ENCODE measurements at regions not wholly inside any gene's neighbourhood (a gene's known extent, or its start where the extent isn't known, plus 50 kb on each side); places are given as distances from the start of the nearest gene placed in this dataset.

- TF ChIP-seq, protein P1, sequence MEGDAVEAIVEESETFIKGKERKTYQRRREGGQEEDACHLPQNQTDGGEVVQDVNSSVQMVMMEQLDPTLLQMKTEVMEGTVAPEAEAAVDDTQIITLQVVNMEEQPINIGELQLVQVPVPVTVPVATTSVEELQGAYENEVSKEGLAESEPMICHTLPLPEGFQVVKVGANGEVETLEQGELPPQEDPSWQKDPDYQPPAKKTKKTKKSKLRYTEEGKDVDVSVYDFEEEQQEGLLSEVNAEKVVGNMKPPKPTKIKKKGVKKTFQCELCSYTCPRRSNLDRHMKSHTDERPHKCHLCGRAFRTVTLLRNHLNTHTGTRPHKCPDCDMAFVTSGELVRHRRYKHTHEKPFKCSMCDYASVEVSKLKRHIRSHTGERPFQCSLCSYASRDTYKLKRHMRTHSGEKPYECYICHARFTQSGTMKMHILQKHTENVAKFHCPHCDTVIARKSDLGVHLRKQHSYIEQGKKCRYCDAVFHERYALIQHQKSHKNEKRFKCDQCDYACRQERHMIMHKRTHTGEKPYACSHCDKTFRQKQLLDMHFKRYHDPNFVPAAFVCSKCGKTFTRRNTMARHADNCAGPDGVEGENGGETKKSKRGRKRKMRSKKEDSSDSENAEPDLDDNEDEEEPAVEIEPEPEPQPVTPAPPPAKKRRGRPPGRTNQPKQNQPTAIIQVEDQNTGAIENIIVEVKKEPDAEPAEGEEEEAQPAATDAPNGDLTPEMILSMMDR (IDR thresholded peaks at IDR 0.05; ENCODE audit: low read length), result no peak
- TF ChIP-seq EZH2 (optimal IDR thresholded peaks at IDR 0.05; ENCODE audit: low read depth, low read length) (no peak), EZH2phosphoT487 (IDR thresholded peaks at IDR 0.05; ENCODE audit: low read length) (no peak)
- H3K4me2 ChIP-seq (ENCODE audit: low read depth, low read length), result no peak overlapping the region
- no peaks in the 10 kb centered on the region for H4K20me1 ChIP-seq (ENCODE audit: insufficient read depth, low read length)
- no peak for DNase-seq
- no peak overlapping the region for H3K9ac ChIP-seq (ENCODE audit: low read length)
- H3K9me2 ChIP-seq (replicated peaks; ENCODE audit: insufficient read depth, low read length), result no peaks in the 10 kb centered on the region
- no peaks in the 10 kb centered on the region for H3K9me3 ChIP-seq (replicated peaks; ENCODE audit: insufficient read depth, low read length)
- no peaks in the 10 kb centered on the region for H3K27me3 ChIP-seq (replicated peaks; ENCODE audit: insufficient read depth, low read length)
- H3K36me3 ChIP-seq (replicated peaks; ENCODE audit: insufficient read depth, low read length), result no peaks in the 10 kb centered on the region
- H3K4me3 ChIP-seq (ENCODE audit: low read length), result no peak overlapping the region
- no peak overlapping the region for H3K27ac ChIP-seq (ENCODE audit: low read length)
- H3K79me2 ChIP-seq (ENCODE audit: low read length), result no peaks in the 10 kb centered on the region
- H3K4me1 ChIP-seq (ENCODE audit: low read length), result peaks cover 33% of the 10 kb centered on the region
- peaks cover 17% of the 10 kb centered on the region for H3F3A ChIP-seq (ENCODE audit: insufficient read depth, low read length)
- H2AFZ ChIP-seq (ENCODE audit: low read length), result no peak overlapping the region
Measured at GRCh38 chr5:143638654-143639053, 173.3 kb upstream of the HMHB1 start.

DNA sequence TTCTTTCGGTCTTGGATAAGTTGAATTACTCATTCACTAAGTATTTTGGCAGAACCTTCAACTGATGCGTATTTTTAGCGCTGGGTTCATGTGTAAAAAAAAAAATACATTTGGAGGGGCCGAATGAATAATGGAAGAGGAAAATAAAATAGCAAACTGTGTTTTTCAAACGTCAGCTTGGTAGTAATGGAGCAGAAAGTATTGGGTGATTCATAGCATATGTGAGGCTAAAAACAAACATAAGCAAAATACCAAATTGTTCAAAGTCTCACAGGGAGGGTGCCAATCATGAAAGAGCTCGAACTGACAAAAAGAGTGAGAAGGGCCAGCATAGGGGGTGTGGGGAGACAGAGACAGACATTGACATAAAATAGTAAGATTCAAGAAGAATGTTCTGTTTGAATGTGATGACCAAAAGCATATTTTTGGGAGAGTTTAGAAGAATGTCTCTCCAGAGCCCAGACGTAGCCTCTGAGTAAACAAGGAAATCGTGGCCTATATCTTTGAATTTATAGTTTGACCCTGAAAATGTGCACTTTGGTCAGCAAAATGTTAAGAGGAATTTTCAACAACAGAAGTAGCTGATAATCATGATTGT lies 174.9 kb upstream of the HMHB1 start:
- H3K4me1 ChIP-seq (ENCODE audit: low read length), result peaks cover 17% of the 10 kb centered on the region
- H2AFZ ChIP-seq (ENCODE audit: low read length), result no peak overlapping the region
- H3K36me3 ChIP-seq (replicated peaks; ENCODE audit: insufficient read depth, low read length), result no peaks in the 10 kb centered on the region
- TF ChIP-seq, protein P1 (IDR thresholded peaks at IDR 0.05; ENCODE audit: low read length), result no peak
- TF ChIP-seq EZH2 (optimal IDR thresholded peaks at IDR 0.05; ENCODE audit: low read depth, low read length), result no peak
- no peak for TF ChIP-seq EZH2phosphoT487 (IDR thresholded peaks at IDR 0.05; ENCODE audit: low read length)
- no peaks in the 10 kb centered on the region for H3K9me2 ChIP-seq (replicated peaks; ENCODE audit: insufficient read depth, low read length)
- H4K20me1 ChIP-seq (ENCODE audit: insufficient read depth, low read length), result no peaks in the 10 kb centered on the region
- no peaks in the 10 kb centered on the region for H3K27me3 ChIP-seq (replicated peaks; ENCODE audit: insufficient read depth, low read length)
- no peaks in the 10 kb centered on the region for H3K79me2 ChIP-seq (ENCODE audit: low read length)
- H3K4me3 ChIP-seq (ENCODE audit: low read length), result no peak overlapping the region
- H3F3A ChIP-seq (ENCODE audit: insufficient read depth, low read length), result peaks cover 10% of the 10 kb centered on the region
- H3K4me2 ChIP-seq (ENCODE audit: low read depth, low read length), result no peak overlapping the region
- DNase-seq, result no peak
- H3K9me3 ChIP-seq (replicated peaks; ENCODE audit: insufficient read depth, low read length), result no peaks in the 10 kb centered on the region
- H3K9ac ChIP-seq (ENCODE audit: low read length), result no peak overlapping the region
- H3K27ac ChIP-seq (ENCODE audit: low read length), result no peak overlapping the region

DNA sequence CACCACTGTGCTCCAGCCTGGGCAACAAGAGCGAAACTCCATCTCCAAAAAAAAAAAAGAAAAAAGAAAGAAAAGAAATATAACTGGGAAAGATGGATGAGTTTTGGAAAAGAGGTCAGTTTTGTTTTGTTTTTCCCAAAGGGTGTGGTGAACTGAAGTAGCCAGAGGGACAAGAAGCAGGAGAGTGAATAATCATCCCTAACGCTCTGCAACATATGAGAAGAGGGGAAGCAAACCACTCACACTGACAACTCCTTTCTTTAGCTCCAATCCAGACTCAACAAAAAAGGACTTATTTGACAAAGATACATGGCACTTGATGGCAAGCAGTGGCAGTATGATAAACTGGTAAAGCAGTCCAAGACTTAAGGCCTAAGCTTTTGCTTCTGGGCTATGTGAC lies 176.1 kb upstream of the HMHB1 start:
- H3F3A ChIP-seq (ENCODE audit: insufficient read depth, low read length), result no peaks in the 10 kb centered on the region; the same call in 1 of the 2 replicates
- no peaks in the 10 kb centered on the region for H4K20me1 ChIP-seq (ENCODE audit: insufficient read depth, low read length)
- H3K9ac ChIP-seq (ENCODE audit: low read length), result no peak overlapping the region
- no peaks in the 10 kb centered on the region for H3K36me3 ChIP-seq (replicated peaks; ENCODE audit: insufficient read depth, low read length)
- H3K4me1 ChIP-seq (ENCODE audit: low read length), result peaks cover 6% of the 10 kb centered on the region
- no peak for DNase-seq
- no peak overlapping the region for H2AFZ ChIP-seq (ENCODE audit: low read length)
- H3K27me3 ChIP-seq (replicated peaks; ENCODE audit: insufficient read depth, low read length), result no peaks in the 10 kb centered on the region
- H3K4me2 ChIP-seq (ENCODE audit: low read depth, low read length), result no peak overlapping the region
- H3K9me3 ChIP-seq (replicated peaks; ENCODE audit: insufficient read depth, low read length), result no peaks in the 10 kb centered on the region
- H3K4me3 ChIP-seq (ENCODE audit: low read length), result no peak overlapping the region
- H3K9me2 ChIP-seq (replicated peaks; ENCODE audit: insufficient read depth, low read length), result no peaks in the 10 kb centered on the region
- H3K27ac ChIP-seq (ENCODE audit: low read length), result no peak overlapping the region
- no peaks in the 10 kb centered on the region for H3K79me2 ChIP-seq (ENCODE audit: low read length)
- no peak for TF ChIP-seq EZH2phosphoT487 (IDR thresholded peaks at IDR 0.05; ENCODE audit: low read length)
- no peak for TF ChIP-seq EZH2 (optimal IDR thresholded peaks at IDR 0.05; ENCODE audit: low read depth, low read length)

GRCh38 chr5:143635146-143635752 lies 176.7 kb upstream of the HMHB1 start:
- TF ChIP-seq EZH2 (optimal IDR thresholded peaks at IDR 0.05; ENCODE audit: low read depth, low read length) (no peak), EZH2phosphoT487 (IDR thresholded peaks at IDR 0.05; ENCODE audit: low read length) (no peak)
- TF ChIP-seq, protein P1 (IDR thresholded peaks at IDR 0.05; ENCODE audit: low read length), result no peak
- no peaks in the 10 kb centered on the region for H3K36me3 ChIP-seq (replicated peaks; ENCODE audit: insufficient read depth, low read length)
- no peak overlapping the region for H3K4me3 ChIP-seq (ENCODE audit: low read length)
- H3K9me3 ChIP-seq (replicated peaks; ENCODE audit: insufficient read depth, low read length), result no peaks in the 10 kb centered on the region
- no peaks in the 10 kb centered on the region for H3K9me2 ChIP-seq (replicated peaks; ENCODE audit: insufficient read depth, low read length)
- no peak overlapping the region for H3K27ac ChIP-seq (ENCODE audit: low read length)
- H3K27me3 ChIP-seq (replicated peaks; ENCODE audit: insufficient read depth, low read length), result no peaks in the 10 kb centered on the region
- no peaks in the 10 kb centered on the region for H4K20me1 ChIP-seq (ENCODE audit: insufficient read depth, low read length)
- no peak for DNase-seq
- H3K4me1 ChIP-seq (ENCODE audit: low read length), result peaks cover 2% of the 10 kb centered on the region; the same call in 1 of the 2 replicates
- no peaks in the 10 kb centered on the region for H3K79me2 ChIP-seq (ENCODE audit: low read length)
- H3K9ac ChIP-seq (ENCODE audit: low read length), result no peak overlapping the region
- no peak overlapping the region for H2AFZ ChIP-seq (ENCODE audit: low read length)
- no peaks in the 10 kb centered on the region; the same call in 1 of the 2 replicates for H3F3A ChIP-seq (ENCODE audit: insufficient read depth, low read length)
- H3K4me2 ChIP-seq (ENCODE audit: low read depth, low read length), result no peak overlapping the region

All from MM.1S (cell line).